Ovary (tissue), 7 donors: ENCODE measurements at regions not wholly inside any gene's neighbourhood (a gene's known extent, or its start where the extent isn't known, plus 50 kb on each side); places are given as distances from the start of the nearest gene placed in this dataset.

Source experiments
- DNase-seq, 5 donors: peaks; one replicate each; pipeline ENCODE4 v3.0.0-alpha.2; 2019 to 2020
- H3K27ac ChIP-seq, 2 donors: fragments of 200-600 bp; one replicate each; pipeline versions ENCODE4 v1.5.1 to v1.8.0; 2019 to 2022
- H3K27me3 ChIP-seq: fragments of 200-600 bp; one replicate; pipeline ENCODE4 v1.8.0; 2022
- H3K36me3 ChIP-seq: fragments of 200-600 bp; sonication (generic); one replicate; pipeline ENCODE4 v1.5.1; 2019
- H3K4me1 ChIP-seq: one replicate; pipeline ENCODE4 v1.8.1; 2013; ENCODE audit warnings: mild to moderate bottlenecking, moderate library complexity; ENCODE audit not compliant: insufficient read depth
- H3K4me3 ChIP-seq: fragments of 200-600 bp; sonication (generic); one replicate; pipeline ENCODE4 v1.5.1; 2017
- H3K9me3 ChIP-seq, 2 donors: fragments of 200-600 bp in 1 of 2; sonication (generic) in 1 of 2; one replicate each; pipeline versions ENCODE4 v1.5.1 to v1.8.1; 2013 to 2019; ENCODE audit warnings: mild to moderate bottlenecking in 1 of 2, moderate library complexity in 1 of 2
- CTCF ChIP-seq, 3 donors: fragments of 450-650 bp in 2 of 3; fragments of 200-600 bp in 1 of 3; IDR thresholded peaks; one replicate each; pipeline versions ENCODE4 v1.5.1 to v1.8.0; 2016 to 2022; ENCODE audit warnings: antibody characterized with exemption in 3 of 3, mild to moderate bottlenecking in 1 of 3
- EP300 ChIP-seq: sonication (generic); formaldehyde crosslinking; IDR thresholded peaks from one replicate; pipeline ENCODE4 v1.6.1; 2017; ENCODE audit warnings: antibody characterized with exemption
- POLR2A ChIP-seq: fragments of 450-650 bp; IDR thresholded peaks from one replicate; pipeline ENCODE4 v1.6.1; 2017; ENCODE audit warnings: antibody characterized with exemption, mild to moderate bottlenecking, moderate library complexity
- WGBS, 3 donors: extraction: QIAGEN DNeasy Blood & Tissue Kit in 1 of 3; methylation state at CpG; one replicate each; pipeline versions ENCODE4 v1.1.5 to v1.1.7; 2013 to 2017; 5-methylcytosine and 5-hydroxymethylcytosine counted together
- intact Hi-C, 4 donors: fragments of 100-400 bp; cut with DNase I; formaldehyde crosslinking; loops; one replicate each; pipeline versions ENCODE4 v1.11.0 to v1.15.1; 2022 to 2023
- donor health status: DM: no; HTN: no; CAD: no; lungs with moderate emphysema.
- donor health status: DM: no; HTN: no; CAD: no.
- donor health status: Bipolar disorder and iron deficiency.
- donor health status: DM: no; HTN: no; CAD: no.
- donor health status: DM: yes; HTN: yes; CAD: no.

- intact Hi-C loops: no loop called here
- DNase-seq: no peak
- Histone ChIP-seq H3K27me3 (no peaks in the 10 kb centered on the region), H3K4me1 (no peaks in the 10 kb centered on the region), H3K4me3 (no peak overlapping the region), H3K27ac (no peak overlapping the region), H3K36me3 (no peaks in the 10 kb centered on the region), H3K9me3 (no peaks in the 10 kb centered on the region)
- 94 to 97% (median 96%) methylated on average over 5 of the region's 5 CpGs for WGBS, 3 donors
- TF ChIP-seq POLR2A (no peak), EP300 (no peak), CTCF (IDR thresholded peaks at IDR 0.05) (no peak)
Observed at GRCh38 chr5:7213525-7213924, 182.4 kb upstream of the ADCY2 start.

GRCh38 chr5:7214906-7215416 is 181.0 kb upstream of the ADCY2 start:
- intact Hi-C loops: no loop called here
- WGBS, 3 donors: 68 to 86% (median 82%) methylated on average over 7 of the region's 7 CpGs
- Histone ChIP-seq H3K27me3 (no peaks in the 10 kb centered on the region), H3K9me3 (no peaks in the 10 kb centered on the region), H3K27ac (no peak overlapping the region), H3K4me1 (no peaks in the 10 kb centered on the region), H3K4me3 (no peak overlapping the region), H3K36me3 (no peaks in the 10 kb centered on the region)
- TF ChIP-seq CTCF (IDR thresholded peaks at IDR 0.05) (no peak), EP300 (no peak), POLR2A (no peak)
- no peak for DNase-seq

- no peak for DNase-seq
- Histone ChIP-seq H3K36me3 (no peaks in the 10 kb centered on the region), H3K27ac (no peak overlapping the region), H3K4me1 (no peaks in the 10 kb centered on the region), H3K4me3 (no peak overlapping the region), H3K9me3 (no peaks in the 10 kb centered on the region), H3K27me3 (no peaks in the 10 kb centered on the region)
- TF ChIP-seq EP300 (no peak), POLR2A (no peak), CTCF (IDR thresholded peaks at IDR 0.05) (no peak)
- intact Hi-C loops: no loop called here
- whole genome bisulfite sequencing, 3 donors: 21 to 27% (median 27%) methylated on average over 2 of the region's 2 CpGs
Observed at GRCh38 chr5:7218141-7218540, 177.8 kb upstream of the ADCY2 start.

- Histone ChIP-seq H3K27me3 (no peaks in the 10 kb centered on the region), H3K4me3 (no peak overlapping the region), H3K9me3 (no peaks in the 10 kb centered on the region), H3K4me1 (no peaks in the 10 kb centered on the region), H3K27ac (no peak overlapping the region), H3K36me3 (no peaks in the 10 kb centered on the region)
- intact Hi-C loops: no loop called here
- no peak for DNase-seq
- 42 to 54% (median 53%) methylated on average over 4 of the region's 4 CpGs for WGBS, 3 donors
- no peak for TF ChIP-seq EP300
- no peak for TF ChIP-seq POLR2A
- no peak for TF ChIP-seq CTCF (IDR thresholded peaks at IDR 0.05)
Observed at GRCh38 chr5:7220156-7220555, 175.8 kb upstream of the ADCY2 start.
